K562 (cell line): ENCODE measurements at regions not wholly inside any gene's neighbourhood (a gene's known extent, or its start where the extent isn't known, plus 50 kb on each side); places are given as distances from the start of the nearest gene placed in this dataset.

Source experiments
- CBX5 ChIP-seq: IDR thresholded peaks from 2 replicates; pipeline ENCODE4 v1.6.1; 2014; ENCODE audit warnings: low read depth, borderline replicate concordance
- CEBPB ChIP-seq: fragments of 450-650 bp; IDR thresholded peaks from 2 replicates; pipeline ENCODE4 v1.6.1; 2016; ENCODE audit warnings: missing genetic modification characterization, missing compliant biosample characterization
- CTCF ChIP-seq, 3 experiments: IDR thresholded peaks in 2 of 3; conservative IDR thresholded peaks in 1 of 3; 2 replicates each; pipeline ENCODE4 v1.5.1; 2011 to 2012; ENCODE audit warnings: low read length in 3 of 3, mild to moderate bottlenecking in 3 of 3, control low read depth in 2 of 3, improper control_type of control experiment in 1 of 3, inconsistent platforms in 1 of 3, low read depth in 1 of 3, mixed read lengths in 1 of 3, moderate library complexity in 1 of 3; ENCODE audit not compliant: insufficient read depth in 2 of 3
- JUN ChIP-seq, 2 experiments: sonication (generic) in 1 of 2; formaldehyde crosslinking in 1 of 2; IDR thresholded peaks; 2 replicates each; pipeline versions ENCODE4 v1.6.1 to v1.8.0; 2012 to 2022; ENCODE audit warnings: borderline replicate concordance in 2 of 2, mild to moderate bottlenecking in 2 of 2, improper control_type of control experiment in 1 of 2, low read depth in 1 of 2, low read length in 1 of 2, missing genetic modification reagents in 1 of 2
- KHSRP ChIP-seq: fragments of 450-650 bp; IDR thresholded peaks from 2 replicates; pipeline ENCODE4 v1.6.1; 2017
- MED1 ChIP-seq: sonication (generic); formaldehyde crosslinking; IDR thresholded peaks from 2 replicates; pipeline ENCODE4 v1.8.1; 2023; ENCODE audit warnings: missing genetic modification reagents, borderline replicate concordance
- MYC ChIP-seq, 2 experiments: fragments of 250-450 bp in 1 of 2; sonication (Bioruptor Pico) in 1 of 2; IDR thresholded peaks; 2 replicates each; pipeline versions ENCODE4 v1.5.1 to v1.6.1; 2012 to 2021; ENCODE audit warnings: low read depth in 2 of 2, borderline replicate concordance in 1 of 2, improper control_type of control experiment in 1 of 2, low read length in 1 of 2, mild to moderate bottlenecking in 1 of 2, moderate library complexity in 1 of 2
- POLR2A ChIP-seq: fragments of 450-650 bp; conservative IDR thresholded peaks from 2 replicates; pipeline ENCODE4 v1.6.1; 2016
- POLR2AphosphoS5 ChIP-seq: IDR thresholded peaks from 2 replicates; pipeline ENCODE4 v1.6.1; 2011; ENCODE audit warnings: mild to moderate bottlenecking, low read depth, low read length, moderate library complexity; ENCODE audit not compliant: control insufficient read depth, insufficient read depth
- RFX5 ChIP-seq: IDR thresholded peaks from 2 replicates; pipeline ENCODE4 v1.6.1; 2011; ENCODE audit warnings: low read depth, mild to moderate bottlenecking, improper control_type of control experiment, low read length
- USF1 ChIP-seq: sonication (generic); formaldehyde crosslinking; IDR thresholded peaks from 2 replicates; pipeline ENCODE4 v1.9.0; 2022; ENCODE audit warnings: mild to moderate bottlenecking, missing genetic modification reagents
- ZFP36 ChIP-seq: fragments of 150-350 bp; IDR thresholded peaks from 2 replicates; pipeline ENCODE4 v1.6.1; 2018; ENCODE audit warnings: low read length, low read depth; ENCODE audit not compliant: partially characterized antibody
- ZNF696 ChIP-seq: fragments of 250-450 bp; sonication (Bioruptor Pico); conservative IDR thresholded peaks from 2 replicates; pipeline ENCODE4 v1.4.0; 2020; ENCODE audit warnings: mild to moderate bottlenecking, moderate library complexity

- no peak for TF ChIP-seq MYC (IDR thresholded peaks at IDR 0.05; ENCODE audit: low read depth, low read length)
- TF ChIP-seq MYC (CRISPR knock-in tag; IDR thresholded peaks at IDR 0.05; ENCODE audit: borderline replicate concordance, low read depth), result no peak
- TF ChIP-seq RFX5, result no peak
- TF ChIP-seq JUN (IDR thresholded peaks at IDR 0.05; ENCODE audit: borderline replicate concordance, low read depth, low read length), result no peak
- no peak for TF ChIP-seq JUN (CRISPR knock-in tag; IDR thresholded peaks at IDR 0.05; ENCODE audit: borderline replicate concordance)
- no peak for TF ChIP-seq CBX5
- no peak for TF ChIP-seq ZNF696 (CRISPR knock-in tag)
- TF ChIP-seq ZFP36, result no peak
- TF ChIP-seq CTCF (IDR thresholded peaks at IDR 0.05 in 2 of 3, conservative IDR thresholded peaks at IDR 0.05 in 1 of 3; ENCODE audit: insufficient read depth in 2 of 3, low read depth in 1 of 3, low read length in 3 of 3), result no peak
- TF ChIP-seq POLR2A, result no peak
- no peak for TF ChIP-seq POLR2AphosphoS5
- no peak for TF ChIP-seq CEBPB (tag)
- no peak for TF ChIP-seq USF1
- no peak for TF ChIP-seq MED1 (CRISPR knock-in tag)
- TF ChIP-seq KHSRP, result no peak
Observed at GRCh38 chr12:91454179-91454578, 271.6 kb upstream of the DCN start.
